LNCaP clone FGC (cell line): ENCODE measurements at regions not wholly inside any gene's neighbourhood (a gene's known extent, or its start where the extent isn't known, plus 50 kb on each side); places are given as distances from the start of the nearest gene placed in this dataset.
"Not testable (repeated sequence)": the region's sequence is repeated elsewhere in the genome, so short reads cannot be mapped to it uniquely, and the experiment has no call there.

Experiments
- DNase-seq: peaks from one replicate; pipeline ENCODE4 v3.0.0-alpha.2; 2011; ENCODE audit warnings: low read depth
- H3K4me3 ChIP-seq: 2 replicates; pipeline ENCODE4 v1.5.1; 2011; ENCODE audit warnings: mild to moderate bottlenecking, low read depth, low read length, control low read depth
- CTCF ChIP-seq: IDR thresholded peaks from 2 replicates; pipeline ENCODE4 v1.5.1; 2012; ENCODE audit warnings: mild to moderate bottlenecking; ENCODE audit not compliant: control insufficient read depth, insufficient read depth; ENCODE audit errors: extremely low read depth

DNA sequence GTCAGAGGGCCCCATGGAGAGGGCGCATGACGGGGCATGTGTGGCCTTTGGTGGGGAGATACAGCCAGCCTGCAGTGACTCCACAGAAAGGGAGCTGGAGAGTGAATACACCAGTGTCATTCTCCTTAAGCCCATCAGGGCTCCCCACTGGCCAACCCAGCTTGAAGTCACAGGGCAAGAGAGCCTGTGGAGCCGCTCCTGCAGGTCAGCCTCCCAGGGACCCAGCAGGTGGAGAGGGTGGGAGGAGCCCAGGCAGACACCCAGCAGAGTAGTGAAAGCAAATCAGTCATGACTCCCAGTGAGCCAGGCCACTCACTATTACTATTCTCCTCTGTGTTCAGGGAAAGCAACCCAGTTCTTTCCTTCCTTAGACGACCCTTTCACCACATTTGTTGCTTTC lies 110.0 kb upstream of the CPM start:
- no peak overlapping the region for H3K4me3 ChIP-seq
- no peak for TF ChIP-seq CTCF
- no peak for DNase-seq

GRCh38 chr12:69044887-69045286 lies 111.9 kb upstream of the CPM start:
- DNase-seq = no peak
- no peak overlapping the region for H3K4me3 ChIP-seq
- no peak for TF ChIP-seq CTCF

GRCh38 chr12:69045430-69045829 lies 112.5 kb upstream of the CPM start:
- no peak overlapping the region for H3K4me3 ChIP-seq
- DNase-seq = no peak
- TF ChIP-seq CTCF = no peak

- TF ChIP-seq CTCF = no peak
- no peak overlapping the region for H3K4me3 ChIP-seq
- no peak for DNase-seq
These were observed 113.4 kb upstream of the CPM start for GRCh38 chr12:69046363-69046762.

GRCh38 chr12:69046920-69047319 lies 113.9 kb upstream of the CPM start:
- DNase-seq = no peak
- no peak for TF ChIP-seq CTCF
- no peak overlapping the region for H3K4me3 ChIP-seq

- DNase-seq = no peak
- no peak overlapping the region for H3K4me3 ChIP-seq
- TF ChIP-seq CTCF = no peak
These were observed 115.0 kb upstream of the CPM start for GRCh38 chr12:69047990-69048389.

DNA sequence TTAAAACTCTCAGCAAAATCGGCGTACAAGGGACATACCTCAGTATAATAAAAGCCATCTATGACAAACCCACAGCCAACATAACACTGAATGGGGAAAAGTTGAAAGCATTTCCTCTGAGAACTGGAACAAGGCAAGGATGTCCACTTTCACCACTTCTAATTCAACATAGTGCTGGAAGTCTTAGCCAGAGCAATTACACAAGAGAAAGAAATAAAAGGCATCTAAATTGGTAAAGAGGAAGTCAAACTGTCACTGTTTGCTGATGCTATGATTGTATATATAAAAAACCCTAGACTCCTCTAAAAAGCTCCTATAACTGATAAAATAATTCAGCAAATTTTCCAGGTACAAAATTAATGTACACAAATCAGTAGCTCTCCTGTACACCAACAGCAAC lies 116.9 kb upstream of the CPM start:
- not testable (repeated sequence) for DNase-seq, H3K4me3 ChIP-seq
